Karpas-422 (cell line): ENCODE measurements at regions not wholly inside any gene's neighbourhood (a gene's known extent, or its start where the extent isn't known, plus 50 kb on each side); places are given as distances from the start of the nearest gene placed in this dataset.

Experiments used
- DNase-seq: peaks from one replicate; pipeline ENCODE4 v3.0.0-alpha.2; 2015
- H2AFZ ChIP-seq: fragments of 200-600 bp; sonication (generic); 2 replicates; pipeline ENCODE4 v1.6.1; 2014; ENCODE audit warnings: antibody characterized with exemption, low read length, mixed read lengths
- H3K27ac ChIP-seq: fragments of 200-600 bp; sonication (generic); 2 replicates; pipeline ENCODE4 v1.5.1; 2014; ENCODE audit warnings: mild to moderate bottlenecking, low read length, moderate library complexity
- H3K27me3 ChIP-seq: fragments of 200-600 bp; sonication (generic); 2 replicates; pipeline ENCODE4 v1.6.1; 2014; ENCODE audit warnings: low read length, mixed read lengths
- H3K36me3 ChIP-seq: fragments of 200-600 bp; sonication (generic); 2 replicates; pipeline ENCODE4 v1.6.1; 2014; ENCODE audit warnings: low read length, mixed read lengths; ENCODE audit not compliant: insufficient read depth
- H3K4me1 ChIP-seq: fragments of 200-600 bp; sonication (generic); 2 replicates; pipeline ENCODE4 v1.6.1; 2014; ENCODE audit warnings: mild to moderate bottlenecking, low read length, mixed read lengths
- H3K4me2 ChIP-seq: fragments of 200-600 bp; sonication (generic); 2 replicates; pipeline ENCODE4 v1.6.1; 2014; ENCODE audit warnings: low read length, low read depth, mild to moderate bottlenecking; ENCODE audit not compliant: poor library complexity, severe bottlenecking
- H3K4me3 ChIP-seq: fragments of 200-600 bp; sonication (generic); 2 replicates; pipeline ENCODE4 v1.5.1; 2014; ENCODE audit warnings: mild to moderate bottlenecking, antibody characterized with exemption, low read length, mixed read lengths
- H3K79me2 ChIP-seq: fragments of 200-600 bp; sonication (generic); 2 replicates; pipeline ENCODE4 v1.6.1; 2014; ENCODE audit warnings: mild to moderate bottlenecking, low read length, mixed read lengths
- H3K9ac ChIP-seq: fragments of 200-600 bp; sonication (generic); 2 replicates; pipeline ENCODE4 v1.6.0; 2014; ENCODE audit warnings: low read length
- H3K9me2 ChIP-seq: fragments of 200-600 bp; sonication (generic), shearing (Covaris generic); replicated peaks from 2 replicates; pipeline ENCODE4 v1.6.0; 2014; ENCODE audit warnings: mild to moderate bottlenecking, low read length, moderate library complexity; ENCODE audit not compliant: insufficient read depth
- H3K9me3 ChIP-seq: fragments of 300-700, 200-600 bp; sonication (generic); 2 replicates; pipeline ENCODE4 v1.6.1; 2014; ENCODE audit warnings: low read length, mixed read lengths
- H4K20me1 ChIP-seq: fragments of 200-600 bp; sonication (generic); 2 replicates; pipeline ENCODE4 v1.6.1; 2014; ENCODE audit warnings: mild to moderate bottlenecking, antibody characterized with exemption, low read length, low read depth; ENCODE audit not compliant: insufficient read depth

DNA sequence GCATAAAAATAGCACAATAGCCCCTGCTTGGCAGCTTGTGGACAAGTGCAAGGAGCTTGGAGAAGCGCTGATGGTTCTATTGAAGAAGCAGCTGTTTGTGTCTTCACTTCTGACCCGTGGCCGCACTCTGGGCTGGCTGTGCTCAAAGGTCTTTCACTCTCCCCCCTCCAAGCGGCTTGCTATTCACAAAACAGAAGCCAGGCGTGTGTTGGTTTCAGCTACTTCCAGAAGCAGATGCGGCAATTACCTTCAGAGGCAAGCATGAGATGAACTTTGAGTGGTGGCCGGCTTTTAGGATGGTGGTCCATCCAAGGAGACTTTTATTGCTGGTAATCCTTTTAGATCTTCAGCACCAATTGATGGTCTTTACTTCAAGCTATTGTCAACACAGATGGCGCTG lies 188.5 kb upstream of the ARGLU1 start:
- H3K27ac ChIP-seq = no peak overlapping the region
- H3K4me3 ChIP-seq = no peak overlapping the region
- H3K4me1 ChIP-seq = no peaks in the 10 kb centered on the region
- no peaks in the 10 kb centered on the region for H3K36me3 ChIP-seq
- H3K9me3 ChIP-seq = peaks cover 11% of the 10 kb centered on the region
- no peaks in the 10 kb centered on the region for H3K27me3 ChIP-seq
- H3K9me2 ChIP-seq = no peaks in the 10 kb centered on the region
- H4K20me1 ChIP-seq = no peaks in the 10 kb centered on the region
- no peak overlapping the region for H3K4me2 ChIP-seq
- no peak overlapping the region for H3K9ac ChIP-seq
- DNase-seq = no peak
- no peak overlapping the region for H2AFZ ChIP-seq
- H3K79me2 ChIP-seq = no peaks in the 10 kb centered on the region

DNA sequence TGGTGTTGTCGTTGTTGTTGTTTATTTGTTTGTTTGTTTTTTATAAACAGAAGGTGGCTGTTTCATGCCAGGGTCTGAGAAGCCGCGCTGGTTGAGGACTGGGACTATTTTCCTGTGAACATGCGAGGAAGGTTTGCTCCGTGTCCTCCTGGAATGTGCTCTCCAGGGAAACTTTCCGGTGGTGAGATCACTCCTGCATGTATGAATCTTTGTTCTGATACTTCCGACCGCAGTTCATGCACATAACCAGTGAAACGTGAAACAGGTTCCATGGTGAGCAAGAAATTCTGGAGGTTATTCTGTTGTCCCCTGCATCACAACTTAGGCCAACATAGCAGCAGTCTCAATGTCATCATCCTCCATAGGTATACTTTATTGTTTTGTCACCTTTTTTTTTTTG lies 187.6 kb upstream of the ARGLU1 start:
- no peak overlapping the region for H3K4me2 ChIP-seq
- H3K4me1 ChIP-seq = no peaks in the 10 kb centered on the region
- no peak overlapping the region for H3K4me3 ChIP-seq
- peaks cover 11% of the 10 kb centered on the region for H3K9me3 ChIP-seq
- no peaks in the 10 kb centered on the region for H3K79me2 ChIP-seq
- no peak overlapping the region for H3K9ac ChIP-seq
- no peaks in the 10 kb centered on the region for H4K20me1 ChIP-seq
- no peaks in the 10 kb centered on the region for H3K9me2 ChIP-seq
- H3K27ac ChIP-seq = no peak overlapping the region
- no peaks in the 10 kb centered on the region for H3K27me3 ChIP-seq
- H2AFZ ChIP-seq = no peak overlapping the region
- no peaks in the 10 kb centered on the region for H3K36me3 ChIP-seq
- no peak for DNase-seq

DNA sequence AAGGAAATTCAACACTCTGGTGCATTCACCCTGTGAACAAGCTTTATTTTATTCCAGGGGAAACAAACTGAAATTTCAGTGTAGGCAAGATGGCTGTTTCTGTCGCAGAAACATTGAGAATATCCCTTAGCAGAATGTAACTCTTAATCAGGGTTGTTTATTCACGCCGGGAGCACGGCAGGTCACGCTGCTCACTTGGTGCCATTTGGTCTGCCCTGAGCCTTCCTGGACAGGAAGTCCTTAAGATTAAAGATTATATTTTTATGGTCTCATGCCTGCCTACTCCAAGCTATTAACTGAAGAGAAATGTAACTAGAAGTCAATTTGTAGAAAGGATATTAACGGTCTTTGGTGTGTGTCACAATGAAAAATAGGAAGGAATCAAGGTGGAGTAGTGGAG lies 185.3 kb upstream of the ARGLU1 start:
- H3K9ac ChIP-seq = no peak overlapping the region
- H3K4me2 ChIP-seq = no peak overlapping the region

DNA sequence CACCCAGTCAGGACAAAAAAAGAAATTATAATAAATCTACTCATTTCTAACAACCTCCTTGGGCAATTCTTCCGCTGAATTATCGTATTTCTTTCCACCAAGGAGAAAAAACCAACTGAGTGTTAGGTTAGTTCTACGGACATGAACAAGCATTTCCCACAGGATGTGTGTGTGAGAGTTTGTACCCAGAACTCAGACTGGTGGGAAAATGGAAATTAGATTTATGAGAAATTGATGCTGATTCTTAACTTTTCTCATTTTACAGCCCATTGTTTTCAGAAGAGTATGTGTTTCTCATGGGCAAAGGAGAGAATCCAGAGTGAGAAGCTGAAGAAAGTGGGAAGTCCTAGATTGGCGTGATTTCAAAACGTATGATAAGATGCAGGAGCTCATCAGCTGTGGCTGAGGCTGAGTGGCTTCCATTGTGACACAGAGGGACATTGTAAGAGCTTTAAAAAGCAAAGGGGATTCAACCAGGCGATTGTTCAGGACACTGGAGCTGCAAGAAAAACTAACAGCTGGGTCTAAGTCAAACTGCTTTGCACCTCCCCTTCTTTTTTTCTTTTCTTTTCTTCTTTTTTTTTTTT lies 184.7 kb upstream of the ARGLU1 start:
- Histone ChIP-seq H3K36me3 (no peaks in the 10 kb centered on the region), H3K4me1 (no peaks in the 10 kb centered on the region), H3K27ac (no peak overlapping the region), H3K4me3 (no peak overlapping the region), H2AFZ (no peak overlapping the region), H3K4me2 (no peak overlapping the region), H4K20me1 (no peaks in the 10 kb centered on the region), H3K9ac (no peak overlapping the region), H3K9me3 (peaks cover 9% of the 10 kb centered on the region), H3K27me3 (no peaks in the 10 kb centered on the region), H3K9me2 (no peaks in the 10 kb centered on the region), H3K79me2 (no peaks in the 10 kb centered on the region)
- DNase-seq = no peak

More for the DNA sequence above, 185.3 kb upstream of the ARGLU1 start:
- no peak overlapping the region for H2AFZ ChIP-seq
- H3K36me3 ChIP-seq = no peaks in the 10 kb centered on the region
- no peaks in the 10 kb centered on the region for H3K9me2 ChIP-seq
- no peaks in the 10 kb centered on the region for H3K27me3 ChIP-seq
- H4K20me1 ChIP-seq = no peaks in the 10 kb centered on the region
- H3K9me3 ChIP-seq = peaks cover 9% of the 10 kb centered on the region
- H3K27ac ChIP-seq = no peak overlapping the region
- no peak for DNase-seq
- H3K4me1 ChIP-seq = no peaks in the 10 kb centered on the region
- no peaks in the 10 kb centered on the region for H3K79me2 ChIP-seq
- H3K4me3 ChIP-seq = no peak overlapping the region

DNA sequence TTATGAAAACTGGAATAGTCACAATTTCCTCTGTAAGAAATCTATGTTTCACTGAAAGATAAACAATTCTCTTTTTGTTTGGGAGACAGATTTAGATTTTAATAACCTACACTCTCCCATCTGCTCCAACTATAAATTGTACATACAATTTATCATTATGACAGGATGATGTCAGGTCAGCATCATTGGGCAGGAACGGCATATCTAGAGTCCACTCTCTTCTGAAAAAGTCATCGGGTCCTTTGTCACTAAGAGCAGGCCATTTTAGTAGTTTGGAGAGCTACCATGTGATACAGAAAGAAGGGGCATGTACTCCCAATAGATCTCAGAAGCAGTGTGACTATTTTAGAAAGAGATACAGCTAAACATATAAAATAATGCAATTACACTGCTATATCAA lies 180.8 kb upstream of the ARGLU1 start:
- no peaks in the 10 kb centered on the region for H4K20me1 ChIP-seq
- no peaks in the 10 kb centered on the region for H3K4me1 ChIP-seq
- DNase-seq = no peak
- no peaks in the 10 kb centered on the region for H3K79me2 ChIP-seq
- no peaks in the 10 kb centered on the region for H3K27me3 ChIP-seq
- H3K36me3 ChIP-seq = no peaks in the 10 kb centered on the region
- H3K27ac ChIP-seq = no peak overlapping the region
- peaks cover 6% of the 10 kb centered on the region for H3K9me3 ChIP-seq
- no peaks in the 10 kb centered on the region for H3K9me2 ChIP-seq
- no peak overlapping the region for H3K4me3 ChIP-seq
- no peak overlapping the region for H3K9ac ChIP-seq
- no peak overlapping the region for H2AFZ ChIP-seq
- H3K4me2 ChIP-seq = no peak overlapping the region

DNA sequence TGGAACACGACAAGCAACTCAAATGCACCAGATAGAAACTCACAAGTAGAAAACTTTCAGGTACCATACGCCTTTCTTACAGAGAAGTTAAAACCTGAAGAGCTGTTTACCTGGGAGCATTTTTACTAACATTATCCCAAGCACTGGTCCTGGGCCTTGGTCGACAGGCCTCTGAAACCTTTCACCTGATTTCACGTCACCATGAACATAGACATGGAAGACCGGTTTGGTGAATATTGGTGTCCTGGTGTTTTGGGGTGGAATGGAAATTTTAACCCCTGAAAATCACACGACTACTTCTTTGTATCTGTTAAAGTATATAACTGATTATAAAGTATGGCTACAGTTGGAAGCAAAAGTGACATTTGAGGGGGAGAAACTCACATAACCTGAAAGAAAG lies 176.6 kb upstream of the ARGLU1 start:
- no peak overlapping the region for H3K4me3 ChIP-seq
- H3K4me2 ChIP-seq = no peak overlapping the region
- no peaks in the 10 kb centered on the region for H3K27me3 ChIP-seq
- no peaks in the 10 kb centered on the region for H3K4me1 ChIP-seq
- H3K9me2 ChIP-seq = no peaks in the 10 kb centered on the region
- no peak overlapping the region for H2AFZ ChIP-seq
- H3K27ac ChIP-seq = no peak overlapping the region
- DNase-seq = no peak
- H3K36me3 ChIP-seq = no peaks in the 10 kb centered on the region
- H3K79me2 ChIP-seq = no peaks in the 10 kb centered on the region
- no peaks in the 10 kb centered on the region for H4K20me1 ChIP-seq
- peaks cover 11% of the 10 kb centered on the region for H3K9me3 ChIP-seq
- H3K9ac ChIP-seq = no peak overlapping the region

DNA sequence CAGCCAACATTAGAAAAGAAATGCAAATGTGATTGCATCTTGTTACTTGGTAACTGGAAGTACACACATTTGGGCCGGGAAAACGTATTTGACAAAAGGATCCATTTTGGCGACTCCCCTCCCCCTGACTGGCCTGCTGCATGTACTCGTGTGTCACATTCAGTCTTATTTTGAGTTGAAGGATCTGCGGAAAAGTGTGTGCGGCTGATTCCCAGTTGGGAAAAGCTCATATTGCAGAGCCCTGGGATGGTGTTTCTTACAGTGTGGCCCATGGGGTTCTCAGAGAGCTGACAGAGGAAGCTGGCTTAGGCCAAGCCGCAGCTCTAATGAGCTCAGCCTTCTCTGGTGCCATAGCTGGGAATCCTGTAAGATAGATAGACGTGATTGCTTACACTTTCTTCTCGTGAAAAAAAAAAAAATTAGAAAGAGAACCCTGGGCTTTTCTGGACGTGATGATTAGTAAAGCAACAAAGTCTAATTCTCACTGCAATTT lies 170.3 kb upstream of the ARGLU1 start:
- no peaks in the 10 kb centered on the region for H3K4me1 ChIP-seq
- H3K36me3 ChIP-seq = no peaks in the 10 kb centered on the region
- H3K79me2 ChIP-seq = no peaks in the 10 kb centered on the region
- DNase-seq = no peak
- no peaks in the 10 kb centered on the region for H4K20me1 ChIP-seq
- H3K9ac ChIP-seq = no peak overlapping the region
- no peak overlapping the region for H3K4me2 ChIP-seq
- H3K4me3 ChIP-seq = no peak overlapping the region
- no peaks in the 10 kb centered on the region for H3K9me2 ChIP-seq
- no peak overlapping the region for H3K27ac ChIP-seq
- H3K9me3 ChIP-seq = peaks cover 17% of the 10 kb centered on the region; the same call in 1 of the 2 replicates
- H3K27me3 ChIP-seq = no peaks in the 10 kb centered on the region
- H2AFZ ChIP-seq = no peak overlapping the region

DNA sequence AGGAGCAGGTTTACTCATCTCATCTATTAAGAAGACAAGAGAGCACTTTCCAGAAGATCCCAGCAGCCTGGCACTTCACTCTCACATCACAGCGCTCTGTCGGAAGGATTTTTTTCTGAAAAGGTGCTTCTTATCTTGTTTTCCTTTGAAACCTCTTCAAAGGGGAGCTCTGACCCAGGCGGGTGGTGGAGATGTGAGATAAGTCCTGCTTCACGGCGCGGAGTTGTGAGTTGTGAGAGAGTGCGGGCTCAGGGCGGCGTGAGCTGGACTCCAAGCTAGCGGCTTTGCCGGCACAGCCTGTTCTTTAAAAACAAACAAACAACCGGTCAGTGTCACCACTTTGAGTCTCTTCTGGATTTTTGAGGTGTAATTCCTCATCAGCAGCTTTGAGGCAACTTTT lies 169.0 kb upstream of the ARGLU1 start:
- H3K27ac ChIP-seq = no peak overlapping the region
- no peaks in the 10 kb centered on the region for H3K36me3 ChIP-seq
- no peaks in the 10 kb centered on the region for H3K4me1 ChIP-seq
- no peak for DNase-seq
- H3K9ac ChIP-seq = no peak overlapping the region
- no peaks in the 10 kb centered on the region for H3K9me2 ChIP-seq
- no peak overlapping the region for H3K4me2 ChIP-seq
- H3K4me3 ChIP-seq = no peak overlapping the region
- H3K79me2 ChIP-seq = no peaks in the 10 kb centered on the region
- no peaks in the 10 kb centered on the region for H3K27me3 ChIP-seq
- H4K20me1 ChIP-seq = no peaks in the 10 kb centered on the region
- peaks cover 17% of the 10 kb centered on the region; the same call in 1 of the 2 replicates for H3K9me3 ChIP-seq
- no peak overlapping the region for H2AFZ ChIP-seq
